PC-9 (cell line): ENCODE measurements at regions not wholly inside any gene's neighbourhood (a gene's known extent, or its start where the extent isn't known, plus 50 kb on each side); places are given as distances from the start of the nearest gene placed in this dataset.

ENCODE experiments used
- CTCF ChIP-seq: fragments of 200-600 bp; sonication (generic); conservative IDR thresholded peaks from 2 replicates; pipeline ENCODE4 v1.6.1; 2017; ENCODE audit warnings: mixed run types, antibody characterized with exemption, mild to moderate bottlenecking, moderate library complexity
- EZH2 ChIP-seq: fragments of 200-600 bp; sonication (generic); IDR thresholded peaks from 2 replicates; pipeline ENCODE4 v1.8.0; 2017; ENCODE audit warnings: antibody characterized with exemption, low read depth

GRCh38 chr16:79436885-79437284 is 163.7 kb downstream of the MAF start:
- no peak for TF ChIP-seq CTCF
- no peak for TF ChIP-seq EZH2
